HG03460 (cell line): ENCODE measurements at regions not wholly inside any gene's neighbourhood (a gene's known extent, or its start where the extent isn't known, plus 50 kb on each side); places are given as distances from the start of the nearest gene placed in this dataset.

Experiments used
- ATAC-seq: cut with Tn5 transposase; IDR thresholded peaks from one replicate; pipeline ENCODE4 v1.9.1; 2021; ENCODE audit not compliant: unreplicated experiment

DNA sequence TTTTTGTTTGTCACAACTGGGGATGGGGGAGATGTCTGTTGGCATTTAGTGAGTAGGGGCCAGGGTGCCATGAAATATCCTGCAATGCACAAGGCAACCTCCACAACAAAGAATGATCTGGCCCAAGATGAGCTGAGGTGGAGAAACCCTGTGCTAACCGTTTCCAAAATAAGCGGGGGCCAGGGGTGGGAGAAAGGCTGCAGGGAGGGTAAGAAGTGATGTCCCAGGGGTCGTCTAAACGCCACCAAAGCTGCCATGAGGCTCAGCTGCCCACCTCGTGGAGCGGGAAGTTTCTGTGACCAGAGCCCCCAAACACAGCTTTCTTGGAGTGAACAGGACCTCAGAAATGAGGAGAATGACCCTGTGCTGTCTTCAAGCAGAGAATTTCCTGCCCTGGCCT lies 76.5 kb upstream of the CDH5 start:
- no peak for ATAC-seq

DNA sequence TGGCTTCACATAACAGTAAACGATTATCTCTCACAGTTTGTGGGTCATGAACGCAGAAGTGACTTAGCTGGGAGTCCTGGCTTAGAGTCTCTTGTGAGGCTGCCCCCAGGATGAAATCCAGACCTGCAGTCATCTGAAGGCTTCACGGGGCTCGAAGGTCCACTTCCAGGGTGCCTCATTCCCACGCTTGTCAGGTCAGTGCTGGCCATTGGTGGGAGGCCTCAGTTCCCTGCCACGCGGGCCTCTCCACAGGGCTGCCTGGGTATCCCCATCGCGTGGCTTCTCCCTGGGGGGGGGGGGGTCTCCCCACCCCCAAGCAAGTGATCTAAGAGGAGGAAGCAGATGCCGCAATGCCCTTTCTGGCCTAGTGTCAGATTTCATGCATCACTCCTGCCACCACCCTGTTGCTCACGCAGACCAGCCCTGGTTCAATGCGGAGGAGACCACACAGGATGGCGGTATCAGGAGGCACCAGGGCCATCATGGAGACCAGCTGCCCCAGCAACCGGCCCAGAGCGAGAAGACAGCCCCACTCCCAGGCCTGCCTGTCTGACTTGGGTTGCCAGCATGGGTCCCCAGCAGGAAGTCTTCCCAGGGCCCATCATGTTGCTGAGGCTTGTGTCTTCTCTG lies 77.3 kb upstream of the CDH5 start:
- ATAC-seq: no peak

DNA sequence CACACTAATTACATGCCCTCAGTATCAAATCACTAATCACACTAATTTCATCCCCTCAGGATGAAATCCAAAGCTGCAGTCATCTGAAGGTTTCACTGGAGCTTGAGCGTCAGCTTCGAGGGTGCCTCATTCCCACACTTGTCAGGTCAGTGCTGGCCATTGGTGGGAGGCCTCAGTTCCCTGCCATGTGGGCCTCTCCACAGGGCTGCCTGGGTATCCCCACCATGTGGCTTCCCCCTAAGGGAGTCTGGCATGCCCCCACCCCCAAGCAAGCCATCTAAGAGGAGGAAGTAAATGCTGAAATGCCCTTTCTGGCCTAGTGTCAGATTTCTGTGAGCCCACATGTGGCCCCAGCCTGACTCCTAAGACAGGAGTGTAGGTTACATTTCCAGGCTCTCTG lies 78.6 kb upstream of the CDH5 start:
- ATAC-seq: no peak

DNA sequence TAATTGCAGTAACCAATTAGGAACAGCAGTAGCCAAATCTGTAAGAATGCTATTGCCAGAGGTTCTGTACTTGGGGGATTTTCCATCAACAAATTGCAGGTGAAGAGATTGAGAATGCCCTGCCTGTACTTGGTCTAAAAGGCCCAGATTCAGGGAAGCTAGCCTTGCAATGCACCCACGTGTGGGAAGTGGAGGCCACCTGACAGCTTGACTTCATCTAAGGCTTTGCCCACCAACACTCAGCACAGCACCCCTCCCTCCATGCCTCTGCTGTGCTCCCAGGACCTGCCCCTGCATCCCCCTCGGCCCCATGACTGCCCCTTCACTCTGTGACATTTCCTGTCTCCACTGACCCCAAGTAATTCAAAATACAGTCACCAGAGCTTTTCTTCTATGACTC lies 79.1 kb upstream of the CDH5 start:
- ATAC-seq: no peak

DNA sequence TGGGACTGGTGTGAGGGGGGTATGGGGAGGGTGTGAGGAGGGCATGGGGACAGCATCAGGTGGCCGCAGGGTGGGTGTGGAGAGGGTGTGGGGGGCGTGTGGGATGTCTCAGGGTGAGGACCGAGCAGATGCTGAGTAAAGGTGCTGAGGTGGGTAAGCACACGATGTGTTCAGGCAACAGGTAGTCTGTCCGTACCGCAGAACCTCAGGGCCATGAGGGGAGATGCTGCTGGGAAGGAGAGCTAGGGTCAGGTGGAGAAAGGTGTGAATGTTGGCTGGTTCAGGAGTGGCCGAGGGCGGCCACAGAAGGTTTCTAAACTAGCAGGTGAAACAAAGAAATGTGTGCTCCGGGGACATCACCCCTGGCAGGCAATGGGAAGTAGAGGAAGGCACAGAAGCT lies 80.0 kb upstream of the CDH5 start:
- no peak for ATAC-seq

DNA sequence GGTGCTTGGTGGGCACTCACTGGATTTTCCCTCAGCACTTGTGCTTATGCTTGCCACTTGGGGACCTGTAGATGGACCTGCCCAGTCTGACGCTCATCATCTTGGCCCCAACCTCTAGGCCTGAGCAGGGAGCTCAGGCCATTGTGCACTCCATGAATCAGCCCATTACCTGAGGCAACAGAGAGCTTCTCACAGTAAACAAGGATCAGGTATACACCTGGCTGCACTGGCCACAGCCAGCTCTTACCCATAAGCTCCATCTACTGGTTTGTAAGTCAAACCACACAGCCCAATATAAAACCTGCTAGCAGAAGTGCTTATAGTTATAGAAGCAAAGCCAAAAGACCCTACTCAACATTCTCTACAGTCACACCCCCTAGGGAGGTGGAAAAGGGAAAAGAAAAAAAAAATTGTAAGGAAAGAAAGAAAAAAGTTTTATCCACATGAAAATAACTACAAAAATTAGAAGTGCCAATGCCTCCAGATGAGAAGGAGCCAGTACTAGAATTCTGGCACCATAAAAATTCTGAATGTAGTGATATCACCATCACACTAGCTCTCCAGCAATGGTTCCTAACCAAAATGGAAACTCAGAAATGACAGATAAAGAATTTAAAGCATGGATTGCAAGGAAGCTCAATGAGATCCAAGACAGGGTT lies 87.8 kb upstream of the CDH5 start:
- ATAC-seq: no peak

DNA sequence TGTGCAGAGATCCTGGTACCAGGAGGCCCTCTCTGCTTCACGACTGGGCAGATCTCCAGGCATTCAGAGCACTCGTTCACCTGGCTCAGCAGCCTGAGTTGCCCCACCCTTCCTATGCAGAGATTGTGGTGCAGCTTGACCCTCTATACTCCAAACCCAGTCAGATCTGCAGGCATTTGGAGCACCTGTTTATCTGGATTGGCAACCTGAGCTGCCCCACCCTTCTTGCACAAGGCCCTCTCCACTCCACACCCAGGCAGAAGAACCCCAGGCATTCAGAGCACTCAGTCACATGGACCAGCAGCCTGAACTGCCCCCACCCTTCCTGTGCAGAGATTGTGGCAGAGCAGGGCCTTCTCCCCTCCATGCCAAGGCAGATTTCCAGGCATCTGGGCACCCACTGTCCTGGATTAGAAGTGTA lies 88.4 kb upstream of the CDH5 start:
- no peak for ATAC-seq

DNA sequence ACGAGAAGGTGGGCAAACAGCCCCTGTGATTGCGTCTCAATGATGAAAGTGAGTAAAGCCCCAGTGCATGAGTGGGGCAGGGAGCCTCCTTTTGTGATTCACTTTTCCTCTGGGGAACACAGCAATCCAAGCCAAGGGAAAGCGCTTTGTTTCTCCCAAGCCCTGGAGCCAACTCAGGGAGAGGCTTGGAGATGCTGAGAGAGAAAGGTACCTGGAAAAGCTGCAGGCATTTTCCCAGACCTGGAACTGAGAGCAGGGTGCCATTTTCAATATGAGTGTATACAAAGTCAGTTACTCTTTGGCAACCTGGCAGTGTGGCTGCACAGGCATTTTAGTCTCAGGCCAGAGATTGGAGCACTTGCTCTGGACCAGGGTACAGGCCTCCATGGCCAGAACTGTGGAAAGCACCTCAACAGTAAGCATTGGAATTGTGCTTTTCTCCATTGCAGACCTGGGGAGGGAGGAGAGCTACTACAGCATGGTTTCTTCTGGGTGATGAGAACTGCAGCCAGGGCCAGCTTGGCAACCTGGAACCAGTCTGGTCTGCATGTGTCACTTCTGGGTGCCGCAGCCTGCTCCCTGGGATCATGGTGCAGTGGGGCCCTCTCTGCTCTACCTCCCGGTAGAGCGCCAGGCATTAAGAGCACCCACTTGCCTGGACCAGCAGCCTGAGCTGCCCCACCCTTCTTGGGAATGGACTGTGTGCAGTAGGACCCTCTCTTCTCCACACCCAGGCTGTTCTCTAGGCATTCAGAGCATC lies 89.0 kb upstream of the CDH5 start:
- ATAC-seq: no peak

DNA sequence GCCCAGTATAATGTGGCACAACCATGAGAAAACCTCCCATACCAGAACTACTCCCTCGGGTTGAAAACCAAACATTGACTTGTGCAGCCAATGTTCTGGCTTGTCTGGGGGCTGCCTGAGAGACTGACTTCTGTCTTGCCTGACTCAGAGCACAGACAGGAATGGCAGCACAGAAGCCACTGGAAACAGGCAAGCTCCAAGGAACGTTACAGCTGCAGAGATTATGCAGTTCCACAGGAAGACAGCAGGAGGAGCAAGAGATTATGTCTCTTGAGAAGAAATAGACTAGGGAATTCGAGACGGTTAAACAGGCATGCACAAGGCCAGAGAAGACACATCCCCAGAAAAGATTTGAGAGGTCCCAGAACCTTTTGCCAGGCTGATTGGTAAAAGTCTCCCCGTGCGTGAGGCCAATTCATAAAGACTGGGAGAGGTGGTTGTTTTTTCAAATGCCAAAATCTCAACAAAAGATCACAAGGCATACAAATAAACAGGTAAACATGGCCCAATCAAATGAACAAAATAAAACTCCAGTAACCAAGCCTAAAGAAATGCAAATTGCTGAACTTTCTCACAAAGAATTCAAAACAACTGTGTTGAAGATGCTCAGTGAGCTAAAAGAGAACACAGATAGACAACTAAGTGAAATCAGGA lies 90.6 kb upstream of the CDH5 start:
- no peak for ATAC-seq

DNA sequence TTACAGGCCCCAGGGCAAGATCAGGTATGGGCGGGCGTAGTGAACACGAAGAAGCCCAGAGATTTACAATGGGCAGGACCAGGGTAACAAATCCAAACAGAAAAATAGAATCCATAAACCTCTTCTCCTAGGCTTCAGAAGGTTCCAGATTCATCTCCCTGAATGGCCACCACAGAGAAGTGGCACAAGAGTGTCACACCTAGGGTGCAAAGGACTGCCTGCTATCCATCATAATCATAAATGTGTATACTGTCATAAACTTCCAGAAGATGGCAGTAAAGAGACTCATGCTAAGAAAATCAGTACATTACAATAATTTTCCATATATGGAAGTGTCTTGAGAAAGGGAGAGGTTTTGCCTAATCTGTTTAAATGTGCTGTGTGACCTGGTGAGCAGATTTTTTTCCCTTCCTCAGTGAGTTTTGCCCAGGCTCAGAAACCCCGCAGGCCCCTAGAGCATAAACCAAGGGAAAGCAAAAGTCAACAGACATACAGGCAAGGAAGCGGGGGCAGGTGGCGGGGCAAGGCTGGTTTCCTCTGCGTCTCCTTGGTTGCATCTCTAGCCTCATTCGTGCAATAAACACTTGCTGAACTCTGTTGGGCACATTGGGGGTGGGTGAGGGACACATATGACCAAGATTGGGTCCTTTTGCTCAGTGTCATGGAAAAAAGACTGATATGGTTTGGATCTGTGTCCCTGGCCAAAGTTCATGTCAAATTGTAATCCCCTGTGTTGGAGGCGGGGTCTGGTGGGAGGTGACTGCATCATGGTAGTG lies 92.0 kb upstream of the CDH5 start:
- ATAC-seq: no peak

DNA sequence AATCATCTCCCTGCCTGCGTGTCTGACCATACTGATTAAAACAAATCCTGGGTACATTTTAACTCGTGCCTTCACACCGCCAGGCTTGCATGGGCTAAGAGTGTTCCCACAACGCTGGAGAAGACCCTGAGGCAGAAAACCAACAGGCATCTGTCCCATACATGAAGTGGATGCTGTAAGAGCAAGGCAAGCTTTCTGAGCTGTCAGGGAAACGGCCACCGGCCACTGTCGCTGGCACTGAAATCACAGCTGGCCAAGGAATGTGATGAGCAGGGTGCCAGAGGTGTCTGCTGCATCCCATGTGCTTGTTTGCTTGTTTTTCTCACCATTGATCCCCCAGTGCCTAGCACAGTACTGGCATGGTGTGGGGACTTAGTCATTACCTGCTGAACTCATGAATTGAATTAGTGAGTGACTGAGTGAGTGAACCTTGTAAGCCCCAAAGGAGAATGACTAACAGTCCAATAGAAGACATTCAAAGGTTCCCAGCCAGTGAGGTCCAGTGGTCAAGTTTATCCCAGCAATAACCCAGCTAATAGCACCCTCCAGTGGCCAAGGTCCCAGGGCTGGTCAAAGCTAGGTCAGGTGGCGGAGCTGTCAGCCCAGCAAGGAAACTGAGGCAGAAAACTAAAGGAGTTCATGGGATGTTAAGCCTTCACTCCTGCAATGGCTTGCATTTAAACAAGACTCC lies 92.7 kb upstream of the CDH5 start:
- no peak for ATAC-seq

DNA sequence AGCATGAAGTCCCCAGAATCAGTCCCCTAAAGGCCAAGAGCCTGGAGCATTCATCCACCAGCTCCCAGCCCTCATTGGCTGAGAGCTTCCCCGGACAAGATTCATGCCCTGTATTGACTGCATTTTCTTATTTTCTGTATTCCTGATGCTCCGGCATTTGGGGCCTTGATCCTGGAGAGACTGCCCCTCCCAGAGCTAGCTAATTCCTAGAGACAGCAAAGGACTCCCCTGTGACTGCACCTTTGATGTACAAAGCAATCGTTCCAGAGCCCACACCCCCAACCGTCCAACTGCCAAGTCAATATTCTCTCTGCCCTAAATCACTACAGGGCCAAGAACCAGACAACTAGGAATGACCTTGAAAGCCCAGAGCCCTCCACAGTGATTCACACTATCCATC lies 93.4 kb upstream of the CDH5 start:
- no peak for ATAC-seq

DNA sequence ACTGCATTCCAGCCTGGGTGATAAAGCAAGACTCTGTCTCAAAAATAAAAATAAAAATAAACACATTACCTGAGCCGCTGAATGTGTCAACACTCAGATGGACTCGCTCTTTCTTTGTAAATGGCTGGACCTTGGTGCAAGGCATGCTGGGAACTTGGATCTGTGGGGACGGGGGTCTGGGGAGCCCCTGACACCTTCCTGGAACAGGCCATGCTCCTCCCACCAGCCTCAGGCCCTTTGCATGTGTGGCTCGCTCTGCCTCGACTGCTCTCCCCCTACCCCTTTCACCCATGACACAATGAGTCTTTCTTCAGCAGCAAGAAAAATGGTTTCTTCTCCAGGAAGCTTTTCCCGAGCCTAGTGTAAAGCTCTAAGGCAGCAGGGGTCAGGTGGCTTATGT lies 94.0 kb upstream of the CDH5 start:
- ATAC-seq: no peak

DNA sequence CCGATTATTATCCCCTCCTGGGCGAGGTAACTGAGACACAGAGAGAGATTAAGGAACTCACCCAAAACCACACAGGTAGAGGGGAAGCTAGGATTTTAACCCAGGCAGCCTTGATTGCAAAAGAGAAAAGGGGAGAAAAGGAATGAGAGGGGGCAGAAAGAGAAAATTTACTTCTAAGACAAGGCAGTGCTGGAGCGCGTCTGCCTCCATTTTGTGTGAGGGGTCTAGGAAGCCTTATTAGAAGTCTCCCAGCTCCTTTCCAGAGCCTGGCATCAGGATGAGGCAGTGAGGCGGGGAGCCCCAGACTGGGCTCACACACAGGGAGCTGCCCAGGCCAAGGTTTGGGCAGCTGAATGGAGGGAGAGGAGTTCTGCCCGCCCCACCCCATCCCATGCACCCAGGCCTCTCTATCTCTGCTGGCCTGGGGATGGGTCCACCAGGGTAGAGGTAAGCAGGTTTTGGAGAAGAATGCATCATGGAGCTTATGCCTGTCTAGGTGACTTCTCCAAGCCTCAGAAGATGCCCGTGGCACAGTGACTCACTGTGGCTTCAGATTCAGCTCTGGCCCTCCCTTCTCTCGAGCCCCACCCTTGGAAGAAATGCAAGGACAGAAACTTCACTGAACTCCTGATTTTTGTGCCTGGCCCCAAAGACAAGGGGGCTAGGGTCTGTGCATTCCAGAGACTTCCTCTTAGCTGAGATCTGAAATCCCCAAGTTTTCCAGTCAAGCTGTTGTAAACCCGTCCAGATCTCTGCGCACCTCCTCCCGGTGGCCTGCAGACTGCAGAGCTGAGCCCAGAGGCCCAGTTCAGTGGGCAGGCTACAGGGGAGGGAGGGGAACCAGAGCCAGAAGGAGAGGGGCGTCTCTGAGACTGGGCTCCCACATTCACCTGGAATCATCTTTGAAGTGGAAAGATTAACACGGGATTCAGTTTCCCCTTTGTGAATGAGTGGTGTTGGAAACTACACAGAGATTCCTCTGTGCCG lies 95.1 kb upstream of the CDH5 start:
- ATAC-seq: no peak

DNA sequence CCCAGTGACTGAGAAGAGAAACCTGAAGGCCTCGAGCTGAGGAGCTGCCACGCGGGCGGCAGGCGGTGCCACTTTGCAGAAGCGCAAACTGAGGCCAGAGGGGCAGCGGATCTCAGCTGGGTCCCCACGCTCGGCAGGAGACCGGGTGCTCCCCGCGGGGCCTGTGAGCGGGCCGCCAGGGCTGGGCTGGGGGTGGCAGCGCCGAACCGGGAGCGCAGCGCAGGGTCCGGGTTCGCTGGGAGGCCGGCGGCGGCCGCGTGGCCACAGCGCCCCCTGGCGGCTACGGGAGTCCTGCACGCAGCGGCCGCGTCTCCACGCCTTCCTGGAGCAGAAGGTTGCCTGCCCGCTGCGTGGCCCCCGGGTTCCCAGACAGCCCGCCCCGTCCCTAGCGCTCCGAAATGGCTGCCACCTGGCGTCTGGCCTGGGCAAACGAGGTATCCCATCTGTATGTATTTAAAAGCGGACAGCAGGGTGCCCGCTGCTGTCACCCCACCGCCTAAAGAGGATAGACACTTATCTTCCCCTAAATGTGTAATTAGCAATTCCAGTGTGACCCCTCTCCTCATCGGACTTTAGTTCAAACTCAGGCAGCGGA lies 96.1 kb upstream of the CDH5 start:
- ATAC-seq: peak; percentile 59

DNA sequence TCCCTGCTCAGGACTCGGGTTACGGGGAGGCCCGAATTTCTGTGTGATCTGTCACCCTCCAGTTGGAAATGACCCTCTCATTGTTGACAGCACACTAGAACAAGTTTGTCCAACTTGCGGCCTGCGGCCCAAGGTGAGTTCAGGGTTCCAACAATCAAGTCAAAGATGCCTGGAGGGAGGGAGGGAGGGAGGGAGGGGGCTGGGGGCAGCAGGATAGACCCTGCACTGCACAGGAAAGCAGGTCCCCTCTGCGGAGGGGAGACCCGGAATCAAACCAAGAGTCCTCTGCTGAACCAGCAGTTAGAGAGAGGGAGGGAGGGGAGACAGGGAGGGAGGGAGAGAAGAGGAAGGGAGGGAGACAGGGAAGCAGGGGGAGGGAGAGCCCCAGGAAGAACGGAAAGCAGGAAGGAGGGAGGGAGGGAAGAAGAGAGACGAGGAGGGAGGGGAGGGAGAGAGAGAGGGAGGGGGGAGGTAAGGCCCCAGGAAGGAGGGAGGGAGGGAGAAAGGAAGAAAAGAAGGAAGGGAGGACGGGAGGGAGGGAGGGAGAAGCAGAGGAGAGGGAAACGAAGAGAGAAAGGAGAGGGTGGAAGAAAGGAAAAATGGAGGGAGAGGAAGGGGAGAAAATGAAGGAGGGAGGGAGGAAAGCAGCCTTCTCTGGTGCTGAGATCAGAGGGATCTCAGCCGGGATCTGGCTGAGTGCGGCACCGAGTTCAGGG lies 96.7 kb upstream of the CDH5 start:
- ATAC-seq: no peak

DNA sequence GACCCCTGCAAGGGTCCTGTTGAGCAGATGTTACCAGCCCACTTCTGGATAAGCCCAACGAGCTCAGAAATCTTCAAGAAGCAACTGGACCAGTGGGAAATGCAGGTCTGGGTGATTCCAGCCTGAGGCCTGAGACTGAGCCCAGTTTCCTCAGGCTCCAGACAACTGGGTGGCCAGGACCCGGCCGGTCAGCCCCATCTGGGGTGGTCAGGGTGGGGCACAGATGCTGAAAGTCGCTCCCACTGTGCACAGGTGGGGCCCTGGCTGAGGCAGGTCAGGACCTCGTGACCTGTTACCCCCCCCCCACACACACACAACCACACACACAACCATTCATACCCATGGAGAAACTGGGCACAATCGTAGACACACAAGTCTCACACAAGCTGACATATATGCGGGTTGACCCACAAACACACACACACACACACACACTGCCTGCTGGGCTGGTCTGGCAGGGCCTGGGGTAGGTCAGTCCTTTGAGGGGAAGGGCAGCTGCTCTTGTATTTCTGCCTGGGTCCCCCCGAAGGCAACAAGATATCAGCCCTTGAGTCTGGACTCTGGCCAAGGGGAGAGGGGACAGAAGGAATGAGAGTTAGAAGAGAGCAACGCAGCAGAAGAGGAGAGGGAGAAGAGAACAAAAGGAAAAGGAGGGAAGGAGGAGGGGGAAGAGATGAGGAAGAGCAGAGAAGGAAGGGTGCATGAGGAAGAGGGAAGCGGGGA lies 99.0 kb upstream of the CDH5 start:
- ATAC-seq: no peak
